ENCODE measurements at regions not wholly inside any gene's neighbourhood (a gene's known extent, or its start where the extent isn't known, plus 50 kb on each side); places are given as distances from the start of the nearest gene placed in this dataset.

- H4K20me1 ChIP-seq (ENCODE audit: control insufficient read depth, insufficient read depth, low read length, poor library complexity, severe bottlenecking): no peaks in the 10 kb centered on the region
- ChIA-PET POLR2A (no interaction called here), CTCF (no interaction called here)
- no peaks in the 10 kb centered on the region for H3K36me3 ChIP-seq (replicated peaks in 1 of 2; ENCODE audit: control extremely low read depth in 1 of 2, control insufficient read depth in 1 of 2, extremely low read depth in 1 of 2, insufficient read depth in 2 of 2, low read length in 1 of 2)
- H3K9me3 ChIP-seq (ENCODE audit: control extremely low read depth in 1 of 3, control insufficient read depth in 2 of 3, insufficient read depth in 1 of 3, low read length in 2 of 3): peaks cover 0 to 3% (median 0%) of the 10 kb centered on the region in 3 donors
- H3K27me3 Mint-ChIP-seq: no peaks in the 10 kb centered on the region
- no peaks in the 10 kb centered on the region for H3K4me1 Mint-ChIP-seq
- no peak overlapping the region for H3K9ac ChIP-seq (ENCODE audit: low read length)
- no peaks in the 10 kb centered on the region for H3K79me2 ChIP-seq (ENCODE audit: control insufficient read depth, insufficient read depth, low read length)
- no peak overlapping the region for H3K4me3 ChIP-seq (ENCODE audit: control extremely low read depth in 1 of 5, extremely low read depth in 1 of 5, insufficient read depth in 1 of 5, low read depth in 2 of 5, low read length in 4 of 5)
- DNase-seq (no peak), ATAC-seq (ENCODE audit: low read depth) (no peak)
- H3K27ac ChIP-seq (ENCODE audit: low read length in 2 of 2): no peak overlapping the region
- H3K27ac Mint-ChIP-seq: no peak overlapping the region
- no peak overlapping the region for H3K4me3 Mint-ChIP-seq
- no peaks in the 10 kb centered on the region for H3K9me3 Mint-ChIP-seq (ENCODE audit: insufficient read depth)
- H2AFZ ChIP-seq (ENCODE audit: insufficient read depth, low read depth, low read length, poor library complexity, severe bottlenecking): no peak overlapping the region
- no peak for TF ChIP-seq EZH2 (IDR thresholded peaks at IDR 0.05; ENCODE audit: borderline replicate concordance, insufficient read depth, low read depth, low read length, poor library complexity, severe bottlenecking)
- TF ChIP-seq, protein P1, sequence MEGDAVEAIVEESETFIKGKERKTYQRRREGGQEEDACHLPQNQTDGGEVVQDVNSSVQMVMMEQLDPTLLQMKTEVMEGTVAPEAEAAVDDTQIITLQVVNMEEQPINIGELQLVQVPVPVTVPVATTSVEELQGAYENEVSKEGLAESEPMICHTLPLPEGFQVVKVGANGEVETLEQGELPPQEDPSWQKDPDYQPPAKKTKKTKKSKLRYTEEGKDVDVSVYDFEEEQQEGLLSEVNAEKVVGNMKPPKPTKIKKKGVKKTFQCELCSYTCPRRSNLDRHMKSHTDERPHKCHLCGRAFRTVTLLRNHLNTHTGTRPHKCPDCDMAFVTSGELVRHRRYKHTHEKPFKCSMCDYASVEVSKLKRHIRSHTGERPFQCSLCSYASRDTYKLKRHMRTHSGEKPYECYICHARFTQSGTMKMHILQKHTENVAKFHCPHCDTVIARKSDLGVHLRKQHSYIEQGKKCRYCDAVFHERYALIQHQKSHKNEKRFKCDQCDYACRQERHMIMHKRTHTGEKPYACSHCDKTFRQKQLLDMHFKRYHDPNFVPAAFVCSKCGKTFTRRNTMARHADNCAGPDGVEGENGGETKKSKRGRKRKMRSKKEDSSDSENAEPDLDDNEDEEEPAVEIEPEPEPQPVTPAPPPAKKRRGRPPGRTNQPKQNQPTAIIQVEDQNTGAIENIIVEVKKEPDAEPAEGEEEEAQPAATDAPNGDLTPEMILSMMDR (IDR thresholded peaks at IDR 0.05): no peak
- intact Hi-C loops (cut with micrococcal nuclease): no loop called here
- H3K4me2 ChIP-seq (replicated peaks; ENCODE audit: low read depth, low read length, poor library complexity, severe bottlenecking): no peak overlapping the region
- H3K4me1 ChIP-seq (ENCODE audit: control insufficient read depth in 2 of 2, insufficient read depth in 2 of 2, low read length in 2 of 2): no peaks in the 10 kb centered on the region
- H3K27me3 ChIP-seq (replicated peaks in 1 of 4; ENCODE audit: control extremely low read depth in 1 of 4, control insufficient read depth in 3 of 4, insufficient read depth in 4 of 4, low read length in 3 of 4): no peaks in the 10 kb centered on the region
- 90% methylated on average over 2 of the region's 4 CpGs for WGBS (ENCODE audit: insufficient coverage)
Measured at GRCh38 chr4:135732448-135732847, 1530.9 kb upstream of the PABPC4L start.

GRCh38 chr4:135731682-135732081, 1530.1 kb upstream of the PABPC4L start:
- Histone ChIP-seq H3K4me3 (ENCODE audit: control extremely low read depth in 1 of 5, extremely low read depth in 1 of 5, insufficient read depth in 1 of 5, low read depth in 2 of 5, low read length in 4 of 5) (no peak overlapping the region), H2AFZ (ENCODE audit: insufficient read depth, low read depth, low read length, poor library complexity, severe bottlenecking) (no peak overlapping the region), H3K27ac (ENCODE audit: low read length in 2 of 2) (no peak overlapping the region), H3K9me3 (ENCODE audit: control extremely low read depth in 1 of 3, control insufficient read depth in 2 of 3, insufficient read depth in 1 of 3, low read length in 2 of 3) (peaks cover 0 to 3% (median 0%) of the 10 kb centered on the region in 3 donors), H3K9ac (ENCODE audit: low read length) (no peak overlapping the region), H3K4me1 (ENCODE audit: control insufficient read depth in 2 of 2, insufficient read depth in 2 of 2, low read length in 2 of 2) (no peaks in the 10 kb centered on the region), H4K20me1 (ENCODE audit: control insufficient read depth, insufficient read depth, low read length, poor library complexity, severe bottlenecking) (no peaks in the 10 kb centered on the region), H3K27me3 (replicated peaks in 1 of 4; ENCODE audit: control extremely low read depth in 1 of 4, control insufficient read depth in 3 of 4, insufficient read depth in 4 of 4, low read length in 3 of 4) (no peaks in the 10 kb centered on the region), H3K79me2 (ENCODE audit: control insufficient read depth, insufficient read depth, low read length) (no peaks in the 10 kb centered on the region), H3K4me2 (replicated peaks; ENCODE audit: low read depth, low read length, poor library complexity, severe bottlenecking) (no peak overlapping the region), H3K36me3 (replicated peaks in 1 of 2; ENCODE audit: control extremely low read depth in 1 of 2, control insufficient read depth in 1 of 2, extremely low read depth in 1 of 2, insufficient read depth in 2 of 2, low read length in 1 of 2) (no peaks in the 10 kb centered on the region)
- no CpG with 5 or more reads among the region's 2 CpGs for WGBS (ENCODE audit: insufficient coverage)
- intact Hi-C loops (cut with micrococcal nuclease): no loop called here
- no peaks in the 10 kb centered on the region for H3K9me3 Mint-ChIP-seq (ENCODE audit: insufficient read depth)
- TF ChIP-seq EZH2 (IDR thresholded peaks at IDR 0.05; ENCODE audit: borderline replicate concordance, insufficient read depth, low read depth, low read length, poor library complexity, severe bottlenecking): no peak
- TF ChIP-seq, protein P1 (IDR thresholded peaks at IDR 0.05): no peak
- DNase-seq (no peak), ATAC-seq (ENCODE audit: low read depth) (no peak)
- no peak overlapping the region for H3K27ac Mint-ChIP-seq
- no peaks in the 10 kb centered on the region for H3K27me3 Mint-ChIP-seq
- no peaks in the 10 kb centered on the region for H3K4me1 Mint-ChIP-seq
- CTCF ChIA-PET: no interaction called here
- H3K4me3 Mint-ChIP-seq: no peak overlapping the region
- POLR2A ChIA-PET: no interaction called here
